ENCODE measurements at regions not wholly inside any gene's neighbourhood (a gene's known extent, or its start where the extent isn't known, plus 50 kb on each side); places are given as distances from the start of the nearest gene placed in this dataset.

DNA sequence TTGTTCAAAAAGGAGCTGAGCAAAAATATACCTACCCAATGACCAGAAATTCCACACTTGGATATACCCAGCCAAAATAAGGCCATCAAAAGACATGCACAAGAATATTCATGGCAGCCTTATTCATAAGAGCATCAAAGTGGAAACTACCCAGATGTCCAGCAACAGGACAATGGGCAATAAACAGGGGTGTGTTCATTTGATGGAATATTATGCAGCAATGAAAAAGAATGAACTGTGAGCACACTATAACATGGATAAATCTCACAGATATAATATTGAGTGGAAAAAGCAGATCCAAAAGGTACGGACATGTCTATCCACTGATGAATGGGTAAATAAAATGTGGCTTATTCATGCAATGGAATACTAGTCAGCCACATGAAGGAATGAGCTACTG is 209.2 kb upstream of the LHX5 start:
- Histone ChIP-seq H3K27me3 (ENCODE audit: control insufficient read depth, insufficient read depth, low read length) (peaks cover 3% of the 10 kb centered on the region), H3K27ac (ENCODE audit: low read depth in 2 of 2, low read length in 2 of 2) (no peak overlapping the region), H3K4me3 (ENCODE audit: low read length in 3 of 3) (no peak overlapping the region), H3K9ac (ENCODE audit: low read length in 3 of 3) (no peak overlapping the region), H3K9me3 (ENCODE audit: control insufficient read depth in 2 of 3, insufficient read depth in 1 of 3, low read length in 3 of 3) (no peaks in the 10 kb centered on the region), H3K36me3 (ENCODE audit: control insufficient read depth in 2 of 3, insufficient read depth in 3 of 3, low read length in 3 of 3) (no peaks in the 10 kb centered on the region), H3K4me1 (ENCODE audit: control insufficient read depth in 2 of 3, insufficient read depth in 2 of 3, low read depth in 1 of 3, low read length in 3 of 3) (no peaks in the 10 kb centered on the region)
- no peak for FAIRE-seq
- intact Hi-C loops (cut with DNase I), result no loop called here
- DNase-seq, result no peak
- TF ChIP-seq, protein P1, sequence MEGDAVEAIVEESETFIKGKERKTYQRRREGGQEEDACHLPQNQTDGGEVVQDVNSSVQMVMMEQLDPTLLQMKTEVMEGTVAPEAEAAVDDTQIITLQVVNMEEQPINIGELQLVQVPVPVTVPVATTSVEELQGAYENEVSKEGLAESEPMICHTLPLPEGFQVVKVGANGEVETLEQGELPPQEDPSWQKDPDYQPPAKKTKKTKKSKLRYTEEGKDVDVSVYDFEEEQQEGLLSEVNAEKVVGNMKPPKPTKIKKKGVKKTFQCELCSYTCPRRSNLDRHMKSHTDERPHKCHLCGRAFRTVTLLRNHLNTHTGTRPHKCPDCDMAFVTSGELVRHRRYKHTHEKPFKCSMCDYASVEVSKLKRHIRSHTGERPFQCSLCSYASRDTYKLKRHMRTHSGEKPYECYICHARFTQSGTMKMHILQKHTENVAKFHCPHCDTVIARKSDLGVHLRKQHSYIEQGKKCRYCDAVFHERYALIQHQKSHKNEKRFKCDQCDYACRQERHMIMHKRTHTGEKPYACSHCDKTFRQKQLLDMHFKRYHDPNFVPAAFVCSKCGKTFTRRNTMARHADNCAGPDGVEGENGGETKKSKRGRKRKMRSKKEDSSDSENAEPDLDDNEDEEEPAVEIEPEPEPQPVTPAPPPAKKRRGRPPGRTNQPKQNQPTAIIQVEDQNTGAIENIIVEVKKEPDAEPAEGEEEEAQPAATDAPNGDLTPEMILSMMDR (IDR thresholded peaks at IDR 0.05; ENCODE audit: borderline replicate concordance, extremely low read depth, insufficient read depth), result no peak

DNA sequence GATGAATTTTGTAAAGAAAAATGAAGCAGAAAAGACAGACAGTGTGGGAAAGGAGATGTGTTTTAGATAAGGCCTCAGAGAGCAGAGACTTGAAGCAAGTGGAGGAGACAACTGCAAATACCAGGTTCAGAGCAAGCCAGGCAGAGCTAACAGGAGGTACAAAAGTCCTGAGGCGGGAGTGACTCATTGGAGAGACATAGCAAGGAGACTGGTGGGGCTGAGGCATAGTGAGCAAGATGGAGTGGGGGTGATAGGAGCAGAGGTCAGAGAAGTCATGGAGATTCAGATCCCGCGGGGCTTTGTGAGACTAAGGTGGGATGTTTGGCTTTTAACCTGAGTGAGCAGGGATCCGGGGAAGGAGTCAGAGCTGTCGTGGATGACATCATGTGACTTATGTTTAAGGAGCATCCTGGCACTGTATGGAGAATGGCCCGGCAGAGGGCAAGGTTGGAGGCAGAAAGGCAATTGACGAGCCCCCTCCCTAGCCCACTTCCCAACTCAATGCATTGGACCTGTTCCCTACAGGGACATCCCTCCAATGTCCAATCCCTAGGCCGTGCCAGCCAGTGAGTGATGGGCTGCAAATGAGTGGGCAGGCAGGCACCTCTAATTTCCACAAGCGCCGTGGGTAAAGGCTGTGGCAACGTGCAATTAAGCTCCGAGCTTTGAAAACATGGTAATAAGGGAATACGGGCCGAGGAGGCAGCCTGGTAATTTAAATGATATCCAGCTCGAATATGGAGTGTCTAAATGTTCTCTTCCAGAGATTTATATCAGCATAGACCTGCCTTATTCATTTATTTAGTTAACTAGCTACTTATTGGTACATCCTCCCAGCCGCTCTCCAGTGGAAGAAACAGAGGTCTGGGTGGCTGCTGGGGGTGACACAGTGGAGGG is 206.8 kb upstream of the LHX5 start:
- H3K36me3 ChIP-seq (ENCODE audit: control insufficient read depth in 2 of 3, insufficient read depth in 3 of 3, low read length in 3 of 3), result no peaks in the 10 kb centered on the region
- peaks cover 7% of the 10 kb centered on the region for H3K27me3 ChIP-seq (ENCODE audit: control insufficient read depth, insufficient read depth, low read length)
- no peak for FAIRE-seq

DNA sequence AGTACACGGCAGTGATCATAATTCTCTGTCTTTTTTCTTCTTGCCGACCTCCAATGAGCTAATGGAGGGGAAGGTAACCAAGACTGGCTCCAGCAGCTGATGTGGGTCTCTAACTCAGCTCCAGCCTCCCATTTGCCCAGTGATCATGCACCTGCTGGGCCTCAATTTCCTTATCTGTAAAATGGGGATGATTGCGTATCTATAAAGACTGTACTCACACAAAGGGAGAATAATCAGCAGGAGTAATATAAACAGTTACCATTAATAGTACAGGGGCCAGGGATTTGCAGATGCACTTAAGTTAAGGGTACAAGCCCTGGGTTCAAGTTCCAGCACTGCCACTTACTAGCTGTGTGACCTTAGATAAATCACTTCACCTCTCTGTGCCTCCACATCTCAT is 204.9 kb upstream of the LHX5 start:
- Histone ChIP-seq H3K4me1 (ENCODE audit: control insufficient read depth in 2 of 3, insufficient read depth in 2 of 3, low read depth in 1 of 3, low read length in 3 of 3) (no peaks in the 10 kb centered on the region), H3K27me3 (ENCODE audit: control insufficient read depth, insufficient read depth, low read length) (peaks cover 7% of the 10 kb centered on the region)
- TF ChIP-seq, protein P1 (IDR thresholded peaks at IDR 0.05; ENCODE audit: borderline replicate concordance, extremely low read depth, insufficient read depth), result no peak

More for the DNA sequence above, 206.8 kb upstream of the LHX5 start:
- intact Hi-C loops (cut with DNase I), result no loop called here
- Histone ChIP-seq H3K4me1 (ENCODE audit: control insufficient read depth in 2 of 3, insufficient read depth in 2 of 3, low read depth in 1 of 3, low read length in 3 of 3) (no peaks in the 10 kb centered on the region), H3K9me3 (ENCODE audit: control insufficient read depth in 2 of 3, insufficient read depth in 1 of 3, low read length in 3 of 3) (no peaks in the 10 kb centered on the region), H3K4me3 (ENCODE audit: low read length in 3 of 3) (no peak overlapping the region), H3K27ac (ENCODE audit: low read depth in 2 of 2, low read length in 2 of 2) (no peak overlapping the region), H3K9ac (ENCODE audit: low read length in 3 of 3) (no peak overlapping the region)
- TF ChIP-seq, protein P1 (IDR thresholded peaks at IDR 0.05; ENCODE audit: borderline replicate concordance, extremely low read depth, insufficient read depth), result no peak
- DNase-seq, result no peak

More for the DNA sequence above, 204.9 kb upstream of the LHX5 start:
- no peak overlapping the region for H3K9ac ChIP-seq (ENCODE audit: low read length in 3 of 3)
- intact Hi-C loops (cut with DNase I), result no loop called here
- DNase-seq (no peak), FAIRE-seq (no peak)
- no peak overlapping the region for H3K27ac ChIP-seq (ENCODE audit: low read depth in 2 of 2, low read length in 2 of 2)
- H3K9me3 ChIP-seq (ENCODE audit: control insufficient read depth in 2 of 3, insufficient read depth in 1 of 3, low read length in 3 of 3), result no peaks in the 10 kb centered on the region
- H3K36me3 ChIP-seq (ENCODE audit: control insufficient read depth in 2 of 3, insufficient read depth in 3 of 3, low read length in 3 of 3), result no peaks in the 10 kb centered on the region
- no peak overlapping the region for H3K4me3 ChIP-seq (ENCODE audit: low read length in 3 of 3)

All from kidney (tissue), 13 donors.